ENCODE measurements at regions not wholly inside any gene's neighbourhood (a gene's known extent, or its start where the extent isn't known, plus 50 kb on each side); places are given as distances from the start of the nearest gene placed in this dataset.

DNA sequence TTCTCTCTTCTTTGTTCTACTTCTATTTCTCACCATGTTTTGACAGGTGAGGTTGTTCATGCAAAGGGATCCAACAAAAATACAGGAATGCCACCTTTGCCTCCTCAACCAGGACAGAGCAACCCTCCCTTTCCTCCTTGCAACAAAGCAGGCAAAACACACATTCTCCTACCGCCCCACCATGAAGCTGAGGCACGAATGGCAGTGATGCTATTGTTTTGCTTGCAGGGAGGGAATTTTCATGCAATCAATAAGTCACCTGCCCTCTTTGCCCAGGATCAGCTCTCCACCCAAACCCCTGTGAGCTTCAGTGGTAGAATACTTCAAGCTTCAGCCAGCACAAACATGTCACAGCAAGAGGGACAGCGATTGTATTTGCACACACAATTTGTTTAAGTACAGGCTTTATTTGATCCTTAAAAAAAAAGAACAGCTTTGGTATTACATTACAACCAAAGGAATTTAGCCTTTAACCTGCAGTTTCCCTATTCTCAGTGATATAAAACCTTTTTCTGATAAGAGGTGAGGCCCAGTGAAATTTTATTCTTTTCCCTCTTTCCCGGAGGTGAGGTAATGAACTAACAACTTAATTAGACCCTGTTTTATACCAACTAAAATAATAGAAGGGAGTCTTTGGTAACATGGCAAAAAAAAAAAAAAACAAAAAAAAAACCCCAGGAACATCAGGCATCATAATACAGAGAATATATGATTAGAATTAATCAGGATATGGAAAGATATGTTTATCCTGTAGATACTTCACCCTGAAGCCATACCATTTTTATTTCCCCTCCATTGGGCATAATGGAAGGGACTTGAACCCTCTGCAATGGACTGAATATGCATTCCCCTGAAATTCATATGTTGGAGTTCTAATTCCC lies 87.0 kb upstream of the EEA1 start:
- Mint-ChIP-seq H3K4me3 (no peak overlapping the region), H3K4me1 (no peaks in the 10 kb centered on the region), H3K36me3 (ENCODE audit: low read depth) (no peaks in the 10 kb centered on the region), H3K27me3 (peaks cover 2% of the 10 kb centered on the region), H3K27ac (no peak overlapping the region), H3K9me3 (ENCODE audit: low read depth) (no peaks in the 10 kb centered on the region)
- DNase-seq (no peak), ATAC-seq (no peak)
- intact Hi-C loops (cut with DNase I, micrococcal nuclease): no loop called here
- CTCF ChIA-PET: interaction anchor here (0.6 to 1.4 kb wide), 2 partner anchors 29 to 30 kb away, joined by 3 read pairs; no protein-coding TSS in a partner anchor
- POLR2A ChIA-PET: interaction anchor here (0.6 to 0.9 kb wide), 2 partner anchors 12 to 216 kb away, joined by 4 to 5 read pairs; no protein-coding TSS in a partner anchor

DNA sequence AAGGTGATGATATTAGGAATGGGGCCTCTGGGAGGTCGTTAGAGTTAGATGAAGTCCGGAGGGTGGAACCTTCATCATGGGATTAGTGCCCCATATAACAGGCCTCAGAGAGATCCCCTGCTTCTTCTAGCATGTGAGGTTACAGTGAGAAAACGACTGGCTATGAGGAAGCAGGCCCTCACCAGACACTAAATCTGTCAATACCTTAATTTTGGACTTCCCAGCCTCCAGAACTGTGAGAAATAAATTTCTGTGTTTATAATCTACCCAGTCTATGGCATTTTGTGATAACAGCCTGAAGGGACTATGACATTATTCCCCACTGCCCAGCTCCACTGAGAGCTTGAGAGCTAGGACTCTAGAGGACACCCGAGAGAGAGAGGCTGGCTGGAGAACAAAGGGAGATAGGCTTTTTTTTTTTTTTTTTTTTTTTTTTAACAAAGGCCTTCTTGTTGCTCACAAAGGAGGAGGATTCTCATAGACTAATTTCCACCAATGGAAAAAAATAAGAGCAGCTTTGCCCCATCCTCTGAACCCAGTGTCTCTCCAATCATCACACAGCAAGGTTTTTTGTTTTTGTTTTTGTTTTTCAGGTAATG lies 87.8 kb upstream of the EEA1 start:
- ChIA-PET POLR2A (no interaction called here), CTCF (no interaction called here)
- ATAC-seq (no peak), DNase-seq (no peak)
- Mint-ChIP-seq H3K27me3 (peaks cover 2% of the 10 kb centered on the region), H3K4me1 (no peaks in the 10 kb centered on the region), H3K36me3 (ENCODE audit: low read depth) (no peaks in the 10 kb centered on the region), H3K9me3 (ENCODE audit: low read depth) (no peaks in the 10 kb centered on the region), H3K27ac (no peak overlapping the region), H3K4me3 (no peak overlapping the region)
- intact Hi-C loops (cut with DNase I, micrococcal nuclease): no loop called here

DNA sequence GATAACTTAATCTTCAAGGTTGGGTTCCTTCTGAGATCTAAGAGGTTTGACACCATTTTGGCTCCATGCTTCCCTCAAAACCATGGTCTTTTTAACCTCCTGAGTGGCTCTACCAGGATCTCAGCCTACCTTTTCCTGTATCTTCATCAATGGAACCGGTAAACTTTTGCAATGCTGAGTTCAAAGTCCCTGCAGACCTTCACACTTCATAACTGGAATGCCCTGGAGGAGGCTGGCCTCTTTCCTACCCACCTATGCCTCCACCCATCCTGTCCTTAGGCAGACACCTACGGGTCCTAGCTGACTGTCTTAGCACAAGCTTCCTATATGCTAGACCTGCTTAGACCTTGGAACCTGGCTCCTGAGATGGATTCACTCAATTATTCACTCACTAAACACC lies 89.5 kb upstream of the EEA1 start:
- ChIA-PET POLR2A (no interaction called here), CTCF (interaction anchor here (0.6 to 0.8 kb wide), 3 partner anchors 17 to 98 kb away, joined by 3 read pairs; no protein-coding TSS in a partner anchor)
- no peak for DNase-seq
- ATAC-seq: no peak
- intact Hi-C loops (cut with DNase I, micrococcal nuclease): no loop called here
- H3K36me3 Mint-ChIP-seq (ENCODE audit: low read depth): no peaks in the 10 kb centered on the region
- H3K9me3 Mint-ChIP-seq (ENCODE audit: low read depth): no peaks in the 10 kb centered on the region
- H3K4me3 Mint-ChIP-seq: no peak overlapping the region
- no peak overlapping the region for H3K27ac Mint-ChIP-seq
- H3K27me3 Mint-ChIP-seq: no peaks in the 10 kb centered on the region
- no peaks in the 10 kb centered on the region for H3K4me1 Mint-ChIP-seq

DNA sequence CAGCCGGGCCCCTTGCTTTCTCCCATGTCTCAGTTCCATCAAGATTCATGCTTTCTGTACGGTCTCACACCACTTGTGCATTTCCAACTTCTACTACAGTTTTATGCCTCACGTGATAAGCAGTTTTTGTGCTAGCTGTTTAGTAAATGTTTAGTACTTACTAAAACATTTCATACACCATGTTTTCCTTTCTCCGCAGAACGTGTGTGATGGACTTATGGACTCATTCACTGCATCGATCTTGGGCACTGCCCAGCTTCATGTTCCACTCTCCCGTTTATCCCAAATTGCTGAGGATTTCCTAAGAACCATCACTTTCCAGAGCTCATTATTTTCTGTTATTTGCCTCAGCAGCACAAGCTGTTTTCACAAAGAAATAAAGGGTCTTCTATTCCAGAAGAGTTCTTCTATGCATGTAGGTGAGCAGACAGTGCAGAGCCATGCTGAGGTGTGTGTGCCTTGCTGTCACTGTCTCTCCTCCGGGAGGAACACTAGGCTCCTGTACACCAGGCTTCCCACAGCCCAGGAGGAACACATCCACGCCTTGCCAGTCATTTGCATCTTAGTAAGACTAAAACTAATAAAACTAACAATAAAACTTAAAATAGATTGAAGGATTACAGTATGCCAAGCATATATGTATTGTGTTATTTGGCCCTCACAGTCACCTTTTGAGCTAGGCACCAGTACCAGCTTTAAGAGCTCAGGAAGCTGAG lies 90.3 kb upstream of the EEA1 start:
- ChIA-PET CTCF (interaction anchor here (0.5 to 1.0 kb wide), 5 partner anchors 16 to 264 kb away, joined by 3 to 5 read pairs (median 3); no protein-coding TSS in a partner anchor), POLR2A (no interaction called here)
- intact Hi-C loops (cut with DNase I, micrococcal nuclease): no loop called here
- no peaks in the 10 kb centered on the region for H3K9me3 Mint-ChIP-seq (ENCODE audit: low read depth)
- no peaks in the 10 kb centered on the region for H3K4me1 Mint-ChIP-seq
- H3K27ac Mint-ChIP-seq: no peak overlapping the region
- H3K4me3 Mint-ChIP-seq: no peak overlapping the region
- no peaks in the 10 kb centered on the region for H3K27me3 Mint-ChIP-seq
- no peak for ATAC-seq
- no peaks in the 10 kb centered on the region for H3K36me3 Mint-ChIP-seq (ENCODE audit: low read depth)
- no peak for DNase-seq

DNA sequence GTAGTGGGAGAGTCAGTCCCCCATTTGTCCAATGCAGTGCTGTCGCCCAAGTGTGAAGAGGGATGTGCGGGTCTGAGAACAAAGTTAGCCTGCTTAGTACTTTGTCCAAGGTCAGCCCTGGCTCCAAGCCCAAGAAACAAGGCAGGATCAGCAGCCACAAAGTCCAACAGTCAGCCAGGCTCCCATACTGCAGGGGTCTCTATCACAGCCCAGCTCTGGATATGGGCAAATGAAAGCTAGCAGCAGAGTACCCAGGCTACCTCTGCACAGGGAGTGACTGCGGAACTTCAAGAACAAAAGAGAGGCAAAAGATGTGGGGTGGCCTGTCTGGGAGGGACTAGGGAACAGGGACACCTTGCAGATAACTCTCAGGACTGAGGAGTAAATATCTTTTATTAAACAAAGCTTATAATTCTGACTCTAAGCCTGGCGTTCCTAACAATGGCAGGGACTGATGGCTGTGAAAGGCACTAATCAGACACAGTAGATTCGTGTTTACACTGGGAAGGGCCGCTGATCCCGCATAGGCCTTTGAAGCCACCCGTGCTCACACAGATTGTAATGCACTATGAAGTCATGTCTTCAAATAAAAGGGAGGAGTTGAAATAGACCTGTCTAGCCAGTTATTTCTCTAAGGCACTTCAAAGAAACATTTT lies 91.0 kb upstream of the EEA1 start:
- no peaks in the 10 kb centered on the region for H3K4me1 Mint-ChIP-seq
- H3K9me3 Mint-ChIP-seq (ENCODE audit: low read depth): no peaks in the 10 kb centered on the region
- CTCF ChIA-PET: interaction anchor here (0.5 to 1.0 kb wide), 3 partner anchors 17 to 263 kb away, joined by 3 to 5 read pairs (median 4); no protein-coding TSS in a partner anchor
- H3K36me3 Mint-ChIP-seq (ENCODE audit: low read depth): no peaks in the 10 kb centered on the region
- no peak for DNase-seq
- H3K27me3 Mint-ChIP-seq: no peaks in the 10 kb centered on the region
- no peak overlapping the region for H3K4me3 Mint-ChIP-seq
- intact Hi-C loops (cut with DNase I, micrococcal nuclease): no loop called here
- H3K27ac Mint-ChIP-seq: no peak overlapping the region
- ATAC-seq: no peak
- POLR2A ChIA-PET: no interaction called here

DNA sequence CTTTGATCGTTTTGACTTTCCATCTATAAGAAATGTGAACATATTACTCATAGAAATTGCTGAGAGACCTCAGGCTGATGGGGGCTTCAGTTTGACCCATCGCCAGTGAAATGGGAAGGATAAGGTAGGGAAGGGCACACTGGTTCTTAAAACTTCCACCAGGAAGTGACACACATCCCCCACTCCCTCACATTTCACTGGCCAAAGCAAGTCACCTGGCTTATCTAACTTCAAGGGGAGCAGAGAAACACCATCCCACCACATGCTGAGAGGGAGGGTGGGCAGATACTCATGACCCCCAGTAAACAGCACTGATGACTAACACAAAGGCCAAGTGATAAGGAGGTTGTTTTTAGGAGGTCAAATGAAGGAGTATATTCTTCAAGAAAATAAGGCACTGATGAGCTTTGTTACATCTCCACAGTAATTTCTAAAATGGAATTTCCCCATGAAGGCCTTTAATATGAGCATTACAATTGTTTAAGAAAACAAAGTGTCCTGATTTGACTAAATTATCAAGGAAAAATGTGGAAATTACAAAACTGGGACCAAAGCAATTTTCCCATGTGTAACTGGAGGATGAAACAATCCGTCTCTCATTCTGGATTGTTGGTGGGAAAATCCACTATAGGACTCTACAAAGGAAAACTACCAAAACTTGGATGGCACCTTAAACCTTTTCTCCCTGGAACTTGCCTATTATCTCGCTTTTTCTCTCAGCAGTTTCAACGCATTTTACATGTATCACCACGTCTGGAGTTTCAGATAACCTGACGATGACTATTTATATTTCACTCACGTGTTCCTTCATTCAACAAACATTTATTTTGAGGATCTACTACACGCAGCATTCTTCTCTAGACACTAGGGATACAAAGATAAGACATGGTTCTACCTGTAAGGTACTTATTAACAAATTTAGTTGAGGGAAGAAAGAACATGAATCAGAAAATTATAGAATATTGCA lies 91.8 kb upstream of the EEA1 start:
- POLR2A ChIA-PET: no interaction called here
- DNase-seq (no peak), ATAC-seq (no peak)
- intact Hi-C loops (cut with DNase I, micrococcal nuclease): no loop called here
- Mint-ChIP-seq H3K9me3 (ENCODE audit: low read depth) (no peaks in the 10 kb centered on the region), H3K27ac (no peak overlapping the region), H3K36me3 (ENCODE audit: low read depth) (no peaks in the 10 kb centered on the region), H3K27me3 (no peaks in the 10 kb centered on the region), H3K4me1 (no peaks in the 10 kb centered on the region), H3K4me3 (no peak overlapping the region)
- CTCF ChIA-PET: no interaction called here

DNA sequence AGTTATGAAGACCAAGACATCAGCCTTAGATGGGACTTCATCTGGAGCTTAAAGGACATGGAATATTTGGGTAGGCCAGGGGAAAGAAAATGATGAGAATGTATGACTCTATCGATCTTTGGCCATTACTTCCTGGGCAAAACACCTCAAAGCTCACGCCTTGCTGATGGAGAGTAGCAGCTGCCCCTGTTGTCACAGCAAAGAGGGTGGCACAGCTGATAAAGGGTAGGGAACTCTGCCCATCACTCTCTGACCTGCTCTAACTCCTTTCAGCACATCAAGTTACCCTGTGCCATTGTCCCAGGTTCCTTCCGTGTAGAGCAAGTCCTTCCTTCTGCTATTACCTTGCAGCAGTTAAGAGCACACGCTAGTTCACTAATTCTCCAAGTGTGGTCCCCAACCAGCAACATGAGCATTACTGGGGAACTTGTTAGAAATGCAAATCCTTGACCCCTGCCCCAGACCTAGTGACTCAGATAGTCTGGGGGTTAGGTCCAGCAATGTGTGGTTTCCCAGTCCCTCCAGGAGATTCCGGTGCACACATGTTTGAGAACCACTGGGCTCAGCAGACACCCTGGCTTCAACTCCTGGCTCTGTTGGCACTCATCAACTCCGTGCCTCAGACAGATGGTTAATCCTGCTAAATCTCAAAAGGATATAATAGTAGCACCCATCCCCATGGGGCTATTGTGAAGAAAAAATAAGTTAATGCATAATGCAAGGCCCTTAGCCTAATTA lies 93.7 kb upstream of the EEA1 start:
- Mint-ChIP-seq H3K36me3 (ENCODE audit: low read depth) (no peaks in the 10 kb centered on the region), H3K4me3 (no peak overlapping the region), H3K27me3 (no peaks in the 10 kb centered on the region), H3K27ac (no peak overlapping the region), H3K9me3 (ENCODE audit: low read depth) (no peaks in the 10 kb centered on the region), H3K4me1 (no peaks in the 10 kb centered on the region)
- ATAC-seq: no peak
- DNase-seq: no peak
- ChIA-PET CTCF (interaction anchor here (0.6 kb wide), 1 partner anchor 445 kb away, joined by 3 read pairs; no protein-coding TSS in a partner anchor), POLR2A (no interaction called here)
- intact Hi-C loops (cut with DNase I, micrococcal nuclease): no loop called here

DNA sequence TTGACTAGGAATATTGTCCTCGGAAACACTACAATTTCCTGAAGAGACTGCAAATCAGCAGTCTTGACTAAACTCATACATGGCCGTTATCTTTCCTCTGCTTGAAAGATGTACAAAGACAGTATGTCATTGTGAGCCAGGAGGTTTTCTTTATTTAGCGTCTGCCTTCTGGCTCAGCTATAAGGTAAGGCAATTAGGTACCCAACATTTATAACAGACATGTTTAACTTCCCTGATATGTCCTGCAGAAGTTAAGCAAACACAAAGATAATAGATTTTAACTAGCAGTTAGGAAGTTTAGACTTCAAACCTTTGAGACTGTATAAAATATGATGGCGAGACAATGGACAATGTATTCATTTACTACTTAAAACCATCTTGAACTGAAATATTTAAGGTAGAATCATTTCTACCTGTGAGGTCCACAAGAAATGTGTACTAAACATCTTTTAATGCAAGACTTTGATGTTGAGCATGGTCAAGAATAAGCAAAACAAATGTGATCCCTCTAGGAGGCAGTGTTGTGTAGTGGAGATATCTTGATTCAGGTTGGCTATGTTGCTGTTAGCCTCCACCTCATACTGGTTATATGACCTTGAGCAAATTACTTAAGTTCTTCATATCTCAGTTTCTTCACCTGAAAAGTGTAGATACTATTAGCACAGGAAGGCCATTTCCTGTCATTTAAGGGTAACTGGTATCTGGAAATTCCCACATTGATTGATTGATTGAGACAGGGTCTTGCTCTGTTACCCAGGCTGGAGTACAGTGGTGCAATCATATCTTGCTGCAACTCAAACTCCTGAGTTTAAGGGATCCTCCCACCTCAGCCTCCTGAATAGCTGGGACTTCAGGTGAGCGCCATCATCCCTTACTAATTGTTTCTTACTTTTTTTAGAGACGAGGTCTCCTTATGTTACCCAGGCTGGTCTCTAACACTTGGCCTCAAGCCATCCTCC lies 96.3 kb upstream of the EEA1 start:
- ChIA-PET CTCF (interaction anchor here (0.9 to 1.6 kb wide), 2 partner anchors 13 to 372 kb away, joined by 3 to 6 read pairs; no protein-coding TSS in a partner anchor), POLR2A (no interaction called here)
- ATAC-seq (peak; percentile 69), DNase-seq (no peak)
- no peaks in the 10 kb centered on the region for H3K27me3 Mint-ChIP-seq
- intact Hi-C loops (cut with DNase I, micrococcal nuclease): loop anchor here (1.0 to 2.0 kb wide), 2 partner anchors 371 kb away; no protein-coding TSS in a partner anchor
- H3K36me3 Mint-ChIP-seq (ENCODE audit: low read depth): no peaks in the 10 kb centered on the region
- H3K27ac Mint-ChIP-seq: no peak overlapping the region
- no peaks in the 10 kb centered on the region for H3K4me1 Mint-ChIP-seq
- H3K9me3 Mint-ChIP-seq (ENCODE audit: low read depth): no peaks in the 10 kb centered on the region
- no peak overlapping the region for H3K4me3 Mint-ChIP-seq

DNA sequence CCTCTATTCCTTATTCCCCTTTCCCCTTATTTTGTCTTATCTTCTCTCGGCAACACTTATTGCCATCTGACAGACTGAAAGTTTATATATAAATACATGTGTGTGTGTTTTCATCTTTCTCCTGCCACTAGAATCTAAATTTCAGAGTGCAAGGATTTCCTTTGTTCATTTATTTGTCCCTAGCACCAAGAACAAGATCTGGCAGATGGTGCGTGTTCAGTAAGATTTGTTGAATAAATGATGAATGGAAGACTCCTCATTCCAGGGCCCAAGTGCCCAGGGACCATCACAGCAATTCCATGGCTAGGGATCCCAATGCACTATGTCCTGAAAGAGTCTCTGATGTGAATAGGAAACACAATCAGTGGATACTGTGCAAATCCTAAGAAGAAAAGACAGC lies 97.9 kb upstream of the EEA1 start:
- no peak for DNase-seq
- ChIA-PET POLR2A (no interaction called here), CTCF (interaction anchor here (0.6 to 1.6 kb wide), 5 partner anchors 11 to 309 kb away, joined by 3 to 4 read pairs (median 3); no protein-coding TSS in a partner anchor)
- ATAC-seq: no peak
- Mint-ChIP-seq H3K9me3 (ENCODE audit: low read depth) (no peaks in the 10 kb centered on the region), H3K36me3 (ENCODE audit: low read depth) (no peaks in the 10 kb centered on the region), H3K4me3 (no peak overlapping the region), H3K27me3 (no peaks in the 10 kb centered on the region), H3K27ac (no peak overlapping the region), H3K4me1 (no peaks in the 10 kb centered on the region)
- intact Hi-C loops (cut with DNase I, micrococcal nuclease): no loop called here

Measured in activated CD4-positive, alpha-beta T cell treated with anti-CD3 and anti-CD28 coated beads for 36 hours (primary cell).